HG02973 (cell line): ENCODE measurements at regions not wholly inside any gene's neighbourhood (a gene's known extent, or its start where the extent isn't known, plus 50 kb on each side); places are given as distances from the start of the nearest gene placed in this dataset.
"Not testable (repeated sequence)": the region's sequence is repeated elsewhere in the genome, so short reads cannot be mapped to it uniquely, and the experiment has no call there.

Source experiments
- ATAC-seq: cut with Tn5 transposase; IDR thresholded peaks from one replicate; pipeline ENCODE4 v1.9.1; 2021; ENCODE audit warnings: moderate library complexity; ENCODE audit not compliant: unreplicated experiment

DNA sequence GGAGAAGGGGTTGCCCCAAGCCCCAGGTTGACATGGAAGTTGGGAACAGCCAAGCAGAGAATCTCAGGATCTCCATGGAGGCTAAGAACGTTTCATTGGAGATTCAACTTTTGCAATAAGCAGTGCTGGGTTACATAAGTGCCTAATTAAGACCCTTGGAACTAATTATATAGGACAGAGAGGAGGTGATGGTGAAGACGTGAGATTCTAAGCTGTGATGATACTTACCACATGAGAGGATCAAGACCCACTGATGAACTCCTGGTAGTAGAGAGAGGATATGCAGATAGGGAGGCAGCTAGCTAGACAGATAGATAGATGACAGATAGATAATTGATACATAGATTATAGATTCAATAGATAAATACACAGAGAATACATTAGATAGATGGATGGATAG is 278.5 kb downstream of the SHOX start:
- not testable (repeated sequence) for ATAC-seq

- no peak for ATAC-seq
Observed at GRCh38 chrX:906586-906985, 276.0 kb downstream of the SHOX start.

- no peak for ATAC-seq
Observed at GRCh38 chrX:905848-906566, 275.4 kb downstream of the SHOX start.

GRCh38 chrX:903116-903515 is 272.5 kb downstream of the SHOX start:
- ATAC-seq, result no peak

GRCh38 chrX:896256-896655 is 265.7 kb downstream of the SHOX start:
- ATAC-seq, result no peak

- ATAC-seq, result no peak
Observed at GRCh38 chrX:889966-890651, 259.5 kb downstream of the SHOX start.

DNA sequence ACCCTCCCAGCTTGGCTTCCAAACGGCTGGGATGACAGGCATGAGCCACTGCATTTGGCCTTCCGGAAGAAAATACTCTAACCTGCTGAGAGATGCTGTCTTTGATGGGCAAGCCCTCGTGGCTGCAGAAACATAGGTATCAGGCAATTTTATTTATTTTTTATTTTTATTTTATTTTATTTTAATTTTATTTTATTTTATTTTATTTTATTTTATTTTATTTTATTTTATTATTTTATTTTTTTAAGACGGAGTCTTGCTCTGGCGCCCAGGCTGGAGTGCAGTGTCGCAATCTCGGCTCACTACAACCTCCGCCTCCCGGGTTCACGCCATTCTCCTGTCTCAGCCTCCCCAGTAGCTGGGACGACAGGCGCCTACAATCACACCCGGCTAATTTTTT is 257.1 kb downstream of the SHOX start:
- not testable (repeated sequence) for ATAC-seq

- ATAC-seq, result no peak
Observed at GRCh38 chrX:883588-883987, 253.0 kb downstream of the SHOX start.

DNA sequence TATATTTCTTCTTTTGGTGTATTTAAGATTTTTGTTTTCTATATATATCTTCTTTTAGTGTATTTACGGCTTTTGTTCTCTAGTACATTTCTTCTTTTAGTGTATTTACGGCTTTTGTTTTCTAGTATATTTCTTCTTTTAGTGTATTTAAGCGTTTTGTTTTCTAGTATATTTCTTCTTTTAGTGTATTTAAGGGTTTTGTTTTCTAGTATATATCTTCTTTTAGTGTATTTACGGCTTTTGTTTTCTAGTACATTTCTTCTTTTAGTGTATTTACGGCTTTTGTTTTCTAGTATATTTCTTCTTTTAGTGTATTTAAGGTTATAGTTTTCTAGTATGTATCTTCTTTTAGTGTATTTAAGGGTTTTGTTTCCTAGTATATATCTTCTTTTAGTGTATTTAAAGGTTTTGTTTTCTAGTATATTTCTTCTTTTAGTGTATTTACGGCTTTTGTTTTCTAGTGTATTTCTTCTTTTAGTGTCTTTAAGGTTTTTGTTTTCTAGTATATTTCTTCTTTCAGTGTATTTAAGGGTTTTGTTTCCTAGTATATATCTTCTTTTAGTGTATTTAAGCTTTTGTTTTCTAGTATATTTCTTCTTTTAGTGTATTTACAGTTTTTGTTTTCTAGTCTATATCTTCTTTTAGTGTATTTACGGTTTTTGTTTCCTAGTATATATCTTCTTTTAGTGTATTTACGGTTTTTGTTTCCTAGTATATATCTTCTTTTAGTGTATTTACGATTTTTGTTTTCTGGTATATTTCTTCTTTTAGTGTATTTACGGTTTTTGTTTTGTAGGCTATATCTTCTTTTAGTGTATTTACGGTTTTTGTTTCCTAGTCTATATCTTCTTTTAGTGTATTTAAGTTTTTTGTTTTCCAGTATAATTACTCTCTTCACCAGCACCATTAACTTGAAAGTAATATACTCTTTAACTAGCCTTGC is 249.4 kb downstream of the SHOX start:
- ATAC-seq, result not testable (repeated sequence)

DNA sequence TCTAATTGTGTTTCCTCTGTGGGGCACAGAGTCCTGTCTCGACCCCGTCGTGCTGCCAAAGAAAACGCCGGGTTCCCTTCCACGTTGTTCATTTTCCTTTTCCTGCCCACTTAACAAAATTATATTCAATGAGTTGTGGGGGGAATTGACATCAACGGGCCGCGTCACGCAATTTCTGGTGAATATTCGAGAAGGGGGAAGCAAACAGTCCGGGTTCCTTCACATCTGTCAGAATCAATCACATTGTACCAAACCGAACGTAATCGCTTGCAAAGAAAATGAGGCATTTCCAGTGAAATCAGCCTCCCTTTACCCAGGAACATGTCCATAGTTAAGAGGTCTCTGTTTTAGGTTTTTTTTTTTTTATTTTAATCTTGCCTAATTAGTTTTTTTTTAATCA is 243.5 kb downstream of the SHOX start:
- ATAC-seq, result no peak

- no peak for ATAC-seq
Observed at GRCh38 chrX:873016-873415, 242.4 kb downstream of the SHOX start.

GRCh38 chrX:872090-872489 is 241.5 kb downstream of the SHOX start:
- ATAC-seq, result no peak

DNA sequence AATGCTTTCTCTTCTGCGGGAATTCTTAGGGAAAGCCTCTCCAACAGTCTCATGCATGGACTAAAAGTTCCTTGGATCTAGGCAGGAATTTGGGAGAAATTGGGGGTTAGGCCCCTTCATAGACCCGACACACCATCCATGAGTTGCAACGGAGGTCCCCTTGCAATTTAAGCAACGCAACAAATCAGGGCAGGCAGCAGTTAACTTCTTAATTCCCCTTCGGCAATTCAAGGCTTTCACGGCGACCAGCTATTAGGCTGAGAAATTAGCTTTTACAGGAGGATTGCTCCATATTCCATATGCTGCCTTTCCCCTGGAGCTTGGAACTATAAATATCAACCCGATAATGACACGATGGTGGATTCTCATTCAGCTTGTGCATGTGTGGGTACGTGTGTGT is 241.0 kb downstream of the SHOX start:
- no peak for ATAC-seq

DNA sequence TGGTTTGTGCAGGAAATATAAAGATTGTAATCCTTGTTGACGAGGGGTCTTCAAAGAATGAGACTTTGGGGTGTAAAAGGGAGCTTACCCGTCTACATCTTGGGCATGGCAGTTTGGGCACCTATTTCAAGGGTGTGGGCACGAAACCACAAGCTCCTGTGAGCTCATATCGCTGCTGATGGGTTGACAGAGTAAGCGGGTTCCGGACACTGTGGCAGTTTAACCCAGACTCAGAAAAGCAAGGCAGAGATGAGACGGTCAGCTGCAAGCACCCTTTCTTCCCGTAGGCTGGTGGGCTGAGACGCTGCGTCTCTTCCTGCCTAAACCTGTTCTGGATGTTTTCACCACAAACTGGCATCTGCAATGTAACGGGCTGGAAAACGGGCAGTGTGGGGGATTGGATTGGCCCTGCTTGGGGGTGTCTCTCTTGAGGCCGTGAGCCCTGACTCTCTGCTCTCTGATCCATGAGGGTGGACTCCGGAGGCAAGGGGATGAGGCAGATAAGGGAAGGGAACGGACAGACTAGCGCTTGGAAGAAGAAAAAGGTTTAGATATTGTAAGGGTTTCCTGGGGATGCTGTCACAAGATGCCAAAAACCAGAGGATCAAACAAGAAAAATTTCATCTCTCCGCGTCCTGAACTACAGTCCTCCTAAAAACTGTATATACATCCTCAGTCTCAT is 237.5 kb downstream of the SHOX start:
- no peak for ATAC-seq

GRCh38 chrX:867502-867901 is 236.9 kb downstream of the SHOX start:
- ATAC-seq, result no peak

DNA sequence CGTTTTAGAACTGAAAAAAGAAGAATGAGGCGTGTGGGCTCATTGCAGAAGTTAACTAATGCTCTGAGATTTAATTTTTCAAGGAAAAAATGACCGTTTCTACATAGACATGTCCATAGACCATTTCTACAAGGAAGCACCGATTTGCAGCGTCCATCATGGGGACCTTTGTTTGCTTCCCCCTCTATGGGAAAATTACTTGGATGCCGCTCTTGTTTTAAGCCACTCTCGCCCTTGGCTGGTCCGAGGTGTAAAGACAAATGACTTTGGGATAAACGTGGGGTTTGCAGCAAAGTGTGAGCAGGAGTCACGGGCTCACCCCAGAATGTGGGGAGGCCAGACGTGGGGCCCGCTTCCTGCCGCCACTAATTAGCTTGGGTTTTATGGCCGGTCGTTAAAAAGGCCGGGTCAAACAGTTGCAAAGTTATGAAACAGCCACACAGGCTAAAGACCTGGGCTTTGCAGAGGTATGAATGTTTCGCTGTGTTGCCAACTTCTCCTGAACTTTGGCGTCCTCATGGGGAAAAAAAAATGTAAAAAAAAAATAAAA is 235.9 kb downstream of the SHOX start:
- ATAC-seq, result no peak

GRCh38 chrX:865422-865821 is 234.8 kb downstream of the SHOX start:
- ATAC-seq, result no peak

- no peak for ATAC-seq
Observed at GRCh38 chrX:861921-862320, 231.3 kb downstream of the SHOX start.

- ATAC-seq, result no peak
Observed at GRCh38 chrX:861340-861890, 230.8 kb downstream of the SHOX start.

- no peak for ATAC-seq
Observed at GRCh38 chrX:859329-859728, 228.7 kb downstream of the SHOX start.
